ENCODE measurements at regions not wholly inside any gene's neighbourhood (a gene's known extent, or its start where the extent isn't known, plus 50 kb on each side); places are given as distances from the start of the nearest gene placed in this dataset.

DNA sequence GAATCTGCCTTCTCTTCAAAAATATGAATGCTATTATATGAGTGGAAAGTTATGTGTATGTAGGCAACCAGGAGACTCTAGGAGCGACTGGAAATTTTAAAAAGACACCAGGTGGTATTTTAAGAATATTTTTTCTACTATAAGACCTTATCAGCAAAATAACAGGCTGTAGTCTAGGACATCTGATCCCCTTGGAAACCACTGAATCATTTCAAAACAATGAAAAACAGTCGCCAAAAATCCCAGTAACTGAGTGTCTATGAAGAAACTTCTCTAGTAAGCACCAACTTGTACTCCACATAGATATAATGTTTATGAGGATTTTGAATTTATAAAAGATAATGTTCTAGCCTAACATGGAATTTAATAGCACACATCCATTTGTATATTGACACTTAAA, 358.5 kb downstream of the GPATCH2 start:
- H3K4me3 ChIP-seq (ENCODE audit: low read length) = no peak overlapping the region
- no peak for TF ChIP-seq ZNF274 (IDR thresholded peaks at IDR 0.05; ENCODE audit: low read depth, low read length)

DNA sequence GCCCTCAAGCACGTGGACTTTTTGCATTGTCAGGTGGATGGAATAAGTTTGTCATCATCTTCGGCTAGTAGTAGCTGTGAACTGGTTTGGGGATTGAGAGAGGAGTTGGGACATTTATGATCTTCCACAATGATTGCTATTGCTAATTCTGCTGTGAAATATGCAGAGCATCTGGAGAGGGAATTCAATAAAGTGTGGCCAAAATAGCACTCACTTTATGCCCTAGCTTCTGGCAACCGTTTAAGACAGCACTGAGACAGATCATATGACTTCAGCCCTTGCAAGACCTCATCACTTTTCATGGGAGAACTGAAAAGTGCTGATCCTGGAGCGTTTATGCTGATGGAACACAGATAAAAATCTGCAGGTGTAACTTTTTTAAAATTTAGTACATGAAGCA, 360.8 kb downstream of the GPATCH2 start:
- H3K4me3 ChIP-seq (ENCODE audit: low read length) = no peak overlapping the region
- no peak for TF ChIP-seq ZNF274 (IDR thresholded peaks at IDR 0.05; ENCODE audit: low read depth, low read length)

DNA sequence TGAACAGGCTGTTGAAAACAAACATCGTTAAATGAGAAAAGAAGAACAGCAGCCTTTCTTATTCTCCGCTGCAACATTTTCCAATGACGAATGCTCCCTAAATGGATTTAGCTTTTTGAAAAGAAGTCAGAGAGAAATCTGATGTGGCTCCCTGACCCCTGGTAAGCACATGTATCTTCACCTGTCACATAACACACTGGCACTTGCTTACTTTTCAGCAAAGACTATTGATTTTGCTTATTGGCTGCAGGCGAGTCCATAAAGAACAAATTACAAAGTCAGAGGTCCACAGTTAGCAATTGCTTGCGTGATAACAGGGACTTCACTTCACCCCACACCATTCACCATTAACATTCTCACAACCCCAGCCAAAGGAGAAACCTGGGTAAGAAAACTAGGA, 362.8 kb downstream of the GPATCH2 start:
- TF ChIP-seq ZNF274 (IDR thresholded peaks at IDR 0.05; ENCODE audit: low read depth, low read length) = no peak
- no peak overlapping the region for H3K4me3 ChIP-seq (ENCODE audit: low read length)

DNA sequence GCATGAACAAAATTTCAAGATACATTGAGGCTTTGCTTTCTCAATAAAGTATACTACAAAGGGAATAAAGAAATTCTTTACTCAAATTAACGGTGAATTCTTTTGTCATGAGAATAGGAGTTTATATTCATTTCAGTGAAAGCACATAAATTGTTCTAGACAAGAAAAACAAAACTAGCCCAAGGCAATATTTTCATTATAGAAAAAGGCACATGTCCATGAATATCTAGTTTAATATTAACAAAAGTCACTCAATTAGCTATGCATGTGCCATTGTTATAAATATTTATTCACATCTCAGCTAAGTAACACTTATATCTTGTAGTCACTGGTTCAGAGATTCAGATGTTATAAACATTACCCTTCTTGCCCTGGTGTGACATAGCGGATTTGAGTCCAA, 369.3 kb downstream of the GPATCH2 start:
- H3K4me3 ChIP-seq (ENCODE audit: low read length) = no peak overlapping the region
- TF ChIP-seq ZNF274 (IDR thresholded peaks at IDR 0.05; ENCODE audit: low read depth, low read length) = no peak

DNA sequence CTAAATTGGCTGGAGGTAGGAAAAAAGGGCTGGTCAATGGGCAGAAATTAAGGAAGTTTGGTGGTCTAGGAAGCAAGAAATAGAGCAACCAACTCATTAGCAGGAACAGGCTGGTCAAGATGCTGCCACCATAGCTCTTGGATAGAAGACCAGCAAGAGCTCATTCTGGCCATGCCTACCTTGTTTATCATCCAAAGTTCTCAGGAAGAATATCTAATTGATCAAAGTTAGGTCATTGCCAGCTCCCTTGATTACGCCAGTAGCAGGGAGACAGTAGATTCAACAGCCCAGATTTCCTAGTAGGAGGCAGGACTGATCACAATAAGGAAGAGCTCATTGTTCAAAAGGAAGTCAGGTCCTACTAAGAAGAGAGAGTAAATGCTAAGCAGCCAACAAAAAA, 370.2 kb downstream of the GPATCH2 start:
- H3K4me3 ChIP-seq (ENCODE audit: low read length) = no peak overlapping the region
- TF ChIP-seq ZNF274 (IDR thresholded peaks at IDR 0.05; ENCODE audit: low read depth, low read length) = no peak

DNA sequence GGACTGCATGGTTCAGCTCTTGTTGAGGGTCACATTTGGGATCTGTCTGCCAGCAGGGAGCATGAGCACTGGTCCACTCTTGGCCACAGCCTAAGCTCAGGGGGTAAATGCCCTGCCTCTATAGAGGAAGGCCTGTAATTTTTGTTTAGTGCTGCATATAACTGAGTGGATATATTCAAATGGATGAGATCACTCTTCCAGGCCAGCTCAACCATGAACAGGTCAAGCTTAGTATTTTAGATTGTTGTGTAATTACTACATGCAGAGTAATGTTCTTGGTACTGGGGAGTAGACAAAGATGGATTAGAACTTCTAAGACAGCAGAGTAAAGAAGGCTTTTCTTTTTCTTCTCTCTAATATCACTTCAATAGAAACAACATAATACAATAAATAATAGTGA, 376.9 kb downstream of the GPATCH2 start:
- TF ChIP-seq ZNF274 (IDR thresholded peaks at IDR 0.05; ENCODE audit: low read depth, low read length) = no peak
- no peak overlapping the region for H3K4me3 ChIP-seq (ENCODE audit: low read length)

DNA sequence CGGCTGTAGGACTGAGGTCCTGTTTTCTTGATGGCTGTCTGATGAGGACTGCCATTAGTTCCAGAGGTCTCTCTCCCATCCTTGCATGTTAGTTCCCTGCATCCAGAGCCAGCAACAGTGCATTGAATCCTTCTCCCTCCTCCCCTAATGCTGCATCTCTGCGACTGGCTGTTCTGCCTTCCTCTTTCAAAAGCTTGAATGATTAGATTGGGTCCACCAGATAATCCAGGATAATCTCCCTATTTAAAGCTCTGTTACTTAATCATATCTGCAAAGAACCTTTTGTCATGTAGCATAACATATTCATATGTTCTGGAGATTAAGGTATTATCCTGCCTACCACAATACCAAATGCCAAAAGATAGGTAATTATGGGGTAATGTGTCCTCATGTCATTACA, 377.5 kb downstream of the GPATCH2 start:
- no peak for TF ChIP-seq ZNF274 (IDR thresholded peaks at IDR 0.05; ENCODE audit: low read depth, low read length)
- no peak overlapping the region for H3K4me3 ChIP-seq (ENCODE audit: low read length)

DNA sequence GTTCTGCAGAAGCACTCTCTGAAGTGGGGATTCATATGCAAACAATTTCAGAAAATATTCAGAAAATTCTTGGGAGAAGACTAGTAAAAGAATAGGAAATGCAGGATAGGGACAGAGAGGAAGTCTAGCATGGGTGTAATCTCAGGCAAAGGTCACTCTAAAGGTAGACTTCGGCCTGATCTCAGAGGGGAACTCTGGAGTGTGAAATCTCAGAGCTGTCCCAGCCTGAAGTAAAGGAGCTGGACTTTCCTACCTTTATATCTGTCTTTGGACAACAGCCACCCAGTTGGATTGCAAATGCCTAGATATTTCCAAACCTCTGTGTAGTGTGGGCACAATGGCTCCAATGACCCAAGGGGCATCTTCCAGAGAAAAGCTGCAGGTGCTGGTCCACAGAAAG, 379.8 kb downstream of the GPATCH2 start:
- TF ChIP-seq ZNF274 (IDR thresholded peaks at IDR 0.05; ENCODE audit: low read depth, low read length) = no peak

DNA sequence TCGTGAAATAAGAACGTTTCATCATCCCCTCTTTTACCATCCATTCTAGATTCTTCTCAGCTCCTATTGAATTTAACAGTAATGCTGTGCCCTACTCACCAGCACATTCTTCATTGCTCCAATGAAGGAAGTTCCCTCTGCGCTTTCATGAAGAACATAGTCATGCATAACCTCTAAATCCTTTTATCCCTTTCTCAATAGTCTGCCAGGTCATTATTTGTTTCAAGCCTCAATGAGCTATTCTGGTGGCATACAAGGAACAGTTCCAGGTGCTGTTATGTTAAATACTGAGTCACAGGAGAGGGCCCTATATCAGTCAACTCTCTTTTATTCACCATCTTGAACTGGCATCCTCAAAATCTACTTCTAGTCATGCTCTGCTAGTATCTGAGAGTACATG, 381.0 kb downstream of the GPATCH2 start:
- no peak overlapping the region for H3K4me3 ChIP-seq (ENCODE audit: low read length)
- no peak for TF ChIP-seq ZNF274 (IDR thresholded peaks at IDR 0.05; ENCODE audit: low read depth, low read length)

More for the DNA sequence above, 379.8 kb downstream of the GPATCH2 start:
- no peak overlapping the region for H3K4me3 ChIP-seq (ENCODE audit: low read length)

DNA sequence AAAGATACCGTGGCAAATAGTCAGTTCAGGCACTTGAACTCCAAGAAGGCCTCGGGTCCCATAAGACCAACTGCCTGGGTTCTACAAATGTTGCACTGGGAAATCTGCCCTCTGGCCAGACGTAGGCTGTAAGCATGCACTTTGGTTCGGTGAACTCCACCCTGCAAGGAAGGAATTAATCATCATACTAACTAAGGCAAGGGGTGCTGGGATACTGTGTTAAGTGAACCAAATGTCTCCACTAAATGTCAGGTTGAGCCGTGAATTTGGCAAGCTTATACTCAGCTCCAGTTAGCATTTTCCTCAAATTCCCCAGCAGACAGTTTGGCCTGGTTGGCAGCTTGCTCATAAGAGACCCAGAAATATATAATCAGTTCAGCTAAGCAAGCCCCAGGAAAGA, 385.9 kb downstream of the GPATCH2 start:
- no peak for TF ChIP-seq ZNF274 (IDR thresholded peaks at IDR 0.05; ENCODE audit: low read depth, low read length)
- H3K4me3 ChIP-seq (ENCODE audit: low read length) = no peak overlapping the region

DNA sequence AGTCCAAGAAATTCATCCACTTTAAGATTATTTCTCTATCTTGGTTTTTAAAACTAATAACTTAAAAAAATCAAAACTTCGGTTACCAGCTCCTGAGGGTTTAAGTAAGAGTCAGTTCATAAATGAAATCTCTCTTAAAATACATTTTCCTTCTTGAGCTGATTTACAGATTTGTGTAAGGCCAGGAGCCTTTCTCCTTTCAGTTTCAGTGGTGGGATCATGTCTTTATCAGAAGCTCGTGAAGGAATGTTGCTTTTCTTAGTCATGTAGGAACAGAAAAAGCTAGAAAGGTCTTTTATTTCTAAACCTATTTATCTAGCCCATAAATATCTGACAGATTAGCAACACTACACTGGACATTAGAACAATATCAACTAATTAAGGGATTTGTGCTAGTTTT, 390.2 kb downstream of the GPATCH2 start:
- H3K4me3 ChIP-seq (ENCODE audit: low read length) = no peak overlapping the region
- no peak for TF ChIP-seq ZNF274 (IDR thresholded peaks at IDR 0.05; ENCODE audit: low read depth, low read length)

DNA sequence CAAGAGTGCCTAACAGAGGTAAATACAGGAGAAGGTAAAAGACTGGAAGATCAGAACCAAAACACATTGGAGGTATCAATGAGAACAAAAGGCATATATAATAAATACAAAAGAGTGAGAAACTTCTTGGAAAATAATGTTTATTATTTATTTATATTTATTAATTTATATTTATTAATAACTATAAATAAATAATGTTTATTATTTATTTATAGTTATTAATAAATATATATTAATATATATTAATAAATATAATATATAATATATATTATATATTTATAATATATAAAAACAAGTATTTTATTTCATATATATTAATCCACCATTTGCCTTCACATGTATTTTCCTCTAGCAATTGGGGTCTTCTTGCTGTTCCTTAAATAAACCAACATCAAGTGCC, 391.9 kb downstream of the GPATCH2 start:
- no peak for TF ChIP-seq ZNF274 (IDR thresholded peaks at IDR 0.05; ENCODE audit: low read depth, low read length)

DNA sequence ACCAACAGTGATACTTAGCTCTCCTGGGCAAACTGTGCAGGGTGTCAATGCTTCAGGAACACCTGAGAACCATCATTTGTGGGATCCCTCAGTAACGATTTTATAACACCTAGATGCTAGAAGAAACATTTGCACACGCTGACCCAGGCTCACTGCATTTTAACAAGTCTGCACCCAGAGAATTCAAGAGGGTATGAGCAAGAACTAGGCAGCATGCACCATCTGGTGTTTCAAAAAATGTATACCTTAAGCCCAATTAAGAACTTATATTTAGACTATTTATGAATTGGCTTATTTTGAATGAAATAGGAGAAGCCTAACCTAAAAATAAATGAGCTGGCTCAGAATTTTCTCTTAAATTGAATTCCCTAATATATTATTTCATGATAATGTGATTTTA, 400.5 kb downstream of the GPATCH2 start:
- no peak for TF ChIP-seq ZNF274 (IDR thresholded peaks at IDR 0.05; ENCODE audit: low read depth, low read length)
- no peak overlapping the region for H3K4me3 ChIP-seq (ENCODE audit: low read length)

More for the DNA sequence above, 391.9 kb downstream of the GPATCH2 start:
- H3K4me3 ChIP-seq (ENCODE audit: low read length) = no peak overlapping the region

DNA sequence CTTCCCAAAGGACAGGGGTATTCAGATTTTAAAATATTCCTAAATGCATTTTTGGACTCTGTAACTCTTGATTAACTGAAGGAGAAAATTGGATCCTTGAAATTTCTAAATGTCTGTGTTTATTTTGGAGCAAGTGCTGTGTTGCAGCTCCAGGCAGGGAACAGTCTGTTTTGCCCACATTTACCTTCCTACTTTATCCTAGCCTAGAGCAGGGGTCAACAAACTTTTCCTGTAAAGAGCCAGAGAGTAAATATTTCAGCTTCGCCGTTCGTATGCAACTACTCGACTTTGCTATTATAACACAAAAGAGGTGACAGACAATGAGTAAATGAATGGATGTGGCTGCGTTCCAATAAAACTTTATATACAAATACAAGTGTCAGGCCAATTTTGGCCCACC, 402.2 kb downstream of the GPATCH2 start:
- no peak overlapping the region for H3K4me3 ChIP-seq (ENCODE audit: low read length)
- TF ChIP-seq ZNF274 (IDR thresholded peaks at IDR 0.05; ENCODE audit: low read depth, low read length) = no peak

DNA sequence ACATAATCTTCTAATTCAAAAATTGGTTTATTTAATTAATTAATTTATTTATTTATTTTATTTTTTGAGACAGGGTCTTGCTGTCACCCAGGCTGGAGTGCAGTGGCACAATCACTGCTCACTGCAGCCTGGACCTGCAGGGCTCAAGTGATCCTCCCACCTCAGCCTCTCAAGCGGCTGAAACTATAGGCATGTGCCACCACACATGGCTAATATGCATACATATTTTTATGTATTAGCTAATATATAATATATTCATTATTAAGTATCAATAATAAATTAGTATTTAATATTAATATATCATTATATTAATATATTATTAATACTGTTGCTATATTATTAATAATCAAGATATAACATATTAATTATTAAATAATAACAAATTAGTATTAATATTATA, 406.7 kb downstream of the GPATCH2 start:
- no peak overlapping the region for H3K4me3 ChIP-seq (ENCODE audit: low read length)
- no peak for TF ChIP-seq ZNF274 (IDR thresholded peaks at IDR 0.05; ENCODE audit: low read depth, low read length)

DNA sequence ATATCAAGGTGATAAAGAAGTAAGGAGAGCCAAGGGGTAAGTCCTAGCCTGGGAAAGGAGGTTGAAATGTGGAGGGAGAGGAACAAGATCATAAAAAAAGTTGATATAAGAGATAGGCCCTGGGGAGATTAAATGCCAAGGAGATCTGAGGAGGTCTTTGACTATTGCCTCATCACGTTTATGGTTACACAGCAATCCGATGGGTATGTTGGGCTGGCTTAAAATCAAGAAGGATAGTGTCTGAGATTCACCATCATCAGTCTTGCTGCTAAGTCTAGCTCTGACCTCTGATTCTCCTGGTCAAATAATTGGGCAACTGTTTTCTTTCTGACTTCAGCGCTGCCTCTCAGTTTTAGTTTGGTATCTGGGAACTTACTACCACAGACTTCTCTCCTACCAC, 416.3 kb downstream of the GPATCH2 start:
- TF ChIP-seq ZNF274 (IDR thresholded peaks at IDR 0.05; ENCODE audit: low read depth, low read length) = no peak

DNA sequence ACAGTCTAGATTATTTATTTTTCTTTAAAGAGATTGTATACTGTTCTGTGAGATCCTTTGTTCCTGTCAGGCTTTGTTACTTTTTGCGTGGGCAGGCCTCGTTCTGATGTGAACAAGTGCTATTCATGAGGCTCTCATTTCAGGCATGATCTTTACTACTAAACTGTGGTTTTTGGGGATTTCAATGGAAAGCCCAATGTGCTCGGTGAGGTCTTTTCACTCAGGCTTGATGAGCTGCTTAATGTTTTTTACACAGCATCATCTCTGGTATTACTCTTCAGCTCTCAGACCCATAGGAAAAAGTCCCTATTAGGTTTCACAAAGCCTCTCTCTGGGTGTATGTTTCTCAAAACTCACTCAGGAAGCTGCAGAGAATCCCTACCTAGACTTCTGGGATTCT, 419.4 kb downstream of the GPATCH2 start:
- TF ChIP-seq ZNF274 (IDR thresholded peaks at IDR 0.05; ENCODE audit: low read depth, low read length) = no peak
- H3K4me3 ChIP-seq (ENCODE audit: low read length) = no peak overlapping the region

More for the DNA sequence above, 416.3 kb downstream of the GPATCH2 start:
- no peak overlapping the region for H3K4me3 ChIP-seq (ENCODE audit: low read length)
